Erythroblast (primary cell): ENCODE measurements at regions not wholly inside any gene's neighbourhood (a gene's known extent, or its start where the extent isn't known, plus 50 kb on each side); places are given as distances from the start of the nearest gene placed in this dataset.

ENCODE experiments used
- DNase-seq, 2 experiments: peaks; one replicate each; lab custom pipeline; 2025; lab: John Stamatoyannopoulos, UW
- GATA1 ChIP-seq: IDR thresholded peaks from 2 replicates; pipeline ENCODE4 v1.6.1; 2011; ENCODE audit warnings: low read depth, mild to moderate bottlenecking, control low read depth, low read length, moderate library complexity
- POLR2A ChIP-seq: IDR thresholded peaks from 2 replicates; pipeline ENCODE4 v1.6.1; 2011; ENCODE audit warnings: mild to moderate bottlenecking, low read length

- TF ChIP-seq POLR2A (no peak), GATA1 (no peak)
- no peak for DNase-seq
Observed at GRCh38 chr5:31086839-31087415, 106.6 kb upstream of the CDH6 start.

GRCh38 chr5:31084871-31085270 lies 108.6 kb upstream of the CDH6 start:
- no peak for DNase-seq
- TF ChIP-seq GATA1 (no peak), POLR2A (no peak)

- TF ChIP-seq POLR2A (no peak), GATA1 (no peak)
Observed at GRCh38 chr5:31083364-31083763, 110.1 kb upstream of the CDH6 start.

GRCh38 chr5:31079668-31080067 lies 113.8 kb upstream of the CDH6 start:
- no peak for DNase-seq
- TF ChIP-seq GATA1, result no peak
- TF ChIP-seq POLR2A, result no peak

More at GRCh38 chr5:31083364-31083763, 110.1 kb upstream of the CDH6 start:
- no peak for DNase-seq

GRCh38 chr5:31078956-31079355 lies 114.5 kb upstream of the CDH6 start:
- TF ChIP-seq POLR2A, result no peak
- TF ChIP-seq GATA1, result no peak
- DNase-seq, result no peak

- DNase-seq, result no peak
- TF ChIP-seq POLR2A, result no peak
- no peak for TF ChIP-seq GATA1
Observed at GRCh38 chr5:31075981-31076380, 117.5 kb upstream of the CDH6 start.

- DNase-seq, result no peak
- TF ChIP-seq POLR2A (no peak), GATA1 (no peak)
Observed at GRCh38 chr5:31068287-31068686, 125.2 kb upstream of the CDH6 start.

- DNase-seq, result no peak
Observed at GRCh38 chr5:31066655-31067328, 126.7 kb upstream of the CDH6 start.

GRCh38 chr5:31064215-31064614 lies 129.3 kb upstream of the CDH6 start:
- DNase-seq, result no peak
- TF ChIP-seq POLR2A (no peak), GATA1 (no peak)

More at GRCh38 chr5:31066655-31067328, 126.7 kb upstream of the CDH6 start:
- TF ChIP-seq GATA1, result no peak
- TF ChIP-seq POLR2A, result no peak

- DNase-seq, result no peak
- TF ChIP-seq GATA1, result no peak
- TF ChIP-seq POLR2A, result no peak
Observed at GRCh38 chr5:31062902-31063580, 130.4 kb upstream of the CDH6 start.

GRCh38 chr5:31059889-31060288 lies 133.6 kb upstream of the CDH6 start:
- TF ChIP-seq GATA1 (no peak), POLR2A (no peak)
- no peak for DNase-seq

GRCh38 chr5:31054453-31054852 lies 139.0 kb upstream of the CDH6 start:
- DNase-seq, result no peak
- TF ChIP-seq GATA1 (no peak), POLR2A (no peak)

- DNase-seq, result no peak
Observed at GRCh38 chr5:31052937-31053658, 140.4 kb upstream of the CDH6 start.

More at GRCh38 chr5:31052937-31053658, 140.4 kb upstream of the CDH6 start:
- TF ChIP-seq POLR2A (no peak), GATA1 (no peak)
